T-helper 1 cell treated with Interleukin-12 subunit alpha and Interleukin-12 subunit beta and Interleukin-4 antibody, amounts not matched to agents 30 μg/mL and 1 μg/mL, for 36 hours (primary cell): ENCODE measurements at regions not wholly inside any gene's neighbourhood (a gene's known extent, or its start where the extent isn't known, plus 50 kb on each side); places are given as distances from the start of the nearest gene placed in this dataset.

Experiments
- H3K27ac Mint-ChIP-seq: one replicate; pipeline ENCODE4 v1.8.0; 2021; ENCODE audit warnings: mild to moderate bottlenecking, mixed read lengths
- H3K27me3 Mint-ChIP-seq: one replicate; pipeline ENCODE4 v1.8.0; 2021; ENCODE audit warnings: low read depth, mixed read lengths
- H3K36me3 Mint-ChIP-seq: one replicate; pipeline ENCODE4 v1.8.0; 2021; ENCODE audit warnings: low read depth, mixed read lengths
- H3K4me1 Mint-ChIP-seq: one replicate; pipeline ENCODE4 v1.8.0; 2021; ENCODE audit warnings: low read depth, mixed read lengths
- H3K4me3 Mint-ChIP-seq: one replicate; pipeline ENCODE4 v1.8.0; 2021; ENCODE audit warnings: mild to moderate bottlenecking, moderate library complexity, mixed read lengths
- H3K9me3 Mint-ChIP-seq: one replicate; pipeline ENCODE4 v1.8.0; 2021; ENCODE audit warnings: mixed read lengths

DNA sequence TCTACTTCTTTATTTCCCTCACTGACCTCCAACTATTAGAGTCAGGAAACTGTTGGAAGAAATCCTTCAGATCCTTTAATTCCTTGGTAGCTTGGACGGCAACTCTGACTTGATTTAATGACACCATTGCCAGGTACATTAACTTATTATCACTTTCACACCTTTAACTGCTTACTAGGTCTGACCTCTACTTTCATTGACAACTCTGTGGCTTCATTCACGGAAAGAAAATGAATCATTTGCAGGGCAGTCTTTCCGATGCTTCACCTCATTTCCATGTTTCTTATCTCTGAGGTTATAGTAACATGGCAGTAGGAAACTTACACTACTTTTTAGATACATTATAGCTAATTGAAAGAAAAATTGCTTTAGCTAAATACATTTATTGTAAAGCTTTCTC lies 82.6 kb upstream of the PDGFD start:
- H3K27ac Mint-ChIP-seq, result no peak overlapping the region
- H3K9me3 Mint-ChIP-seq, result no peaks in the 10 kb centered on the region
- H3K4me1 Mint-ChIP-seq, result no peaks in the 10 kb centered on the region
- H3K36me3 Mint-ChIP-seq, result no peaks in the 10 kb centered on the region
- H3K27me3 Mint-ChIP-seq, result no peaks in the 10 kb centered on the region
- H3K4me3 Mint-ChIP-seq, result no peak overlapping the region

DNA sequence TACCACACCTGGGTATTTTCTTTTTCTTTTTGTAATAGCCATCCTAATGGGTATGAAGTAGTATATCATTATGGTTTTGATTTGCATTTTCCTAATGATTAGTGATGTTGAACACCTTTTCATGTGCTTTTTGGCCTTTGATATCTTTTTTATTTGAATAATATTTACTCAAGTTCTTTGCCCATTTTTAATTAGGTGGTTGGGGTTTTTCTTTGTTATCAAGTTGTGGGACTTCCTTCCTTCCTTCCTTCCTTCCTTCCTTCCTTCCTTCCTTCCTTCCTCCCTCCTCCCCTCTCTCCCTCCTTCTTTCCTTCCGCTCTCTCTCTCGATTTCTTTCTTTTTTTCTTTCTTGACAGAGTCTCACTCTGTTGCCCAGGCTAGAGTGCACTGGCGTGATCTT lies 75.0 kb upstream of the PDGFD start:
- no peaks in the 10 kb centered on the region for H3K4me1 Mint-ChIP-seq
- no peak overlapping the region for H3K27ac Mint-ChIP-seq
- no peaks in the 10 kb centered on the region for H3K27me3 Mint-ChIP-seq
- no peaks in the 10 kb centered on the region for H3K9me3 Mint-ChIP-seq
- no peaks in the 10 kb centered on the region for H3K36me3 Mint-ChIP-seq
- no peak overlapping the region for H3K4me3 Mint-ChIP-seq

DNA sequence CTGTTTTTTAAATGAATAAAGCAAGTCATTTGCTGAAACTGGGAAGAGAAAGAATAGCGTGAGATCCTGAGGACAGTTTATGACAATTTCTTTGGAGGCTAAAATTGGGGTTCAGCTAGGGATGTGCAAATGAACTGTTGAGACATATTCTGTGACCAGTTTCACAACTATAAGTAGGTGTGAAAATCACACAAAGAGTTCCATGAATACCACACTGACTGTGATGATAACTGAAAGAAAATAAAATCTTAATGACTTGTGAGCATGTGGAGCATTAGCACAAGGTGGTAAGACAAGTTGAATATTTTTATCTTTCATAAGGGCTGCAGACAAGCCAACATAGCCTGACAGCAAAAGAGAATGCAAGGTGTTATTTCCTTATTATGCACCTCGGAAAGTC lies 61.1 kb upstream of the PDGFD start:
- H3K27me3 Mint-ChIP-seq, result no peaks in the 10 kb centered on the region
- H3K9me3 Mint-ChIP-seq, result no peaks in the 10 kb centered on the region
- no peaks in the 10 kb centered on the region for H3K4me1 Mint-ChIP-seq
- no peak overlapping the region for H3K4me3 Mint-ChIP-seq
- H3K27ac Mint-ChIP-seq, result no peak overlapping the region
- no peaks in the 10 kb centered on the region for H3K36me3 Mint-ChIP-seq

DNA sequence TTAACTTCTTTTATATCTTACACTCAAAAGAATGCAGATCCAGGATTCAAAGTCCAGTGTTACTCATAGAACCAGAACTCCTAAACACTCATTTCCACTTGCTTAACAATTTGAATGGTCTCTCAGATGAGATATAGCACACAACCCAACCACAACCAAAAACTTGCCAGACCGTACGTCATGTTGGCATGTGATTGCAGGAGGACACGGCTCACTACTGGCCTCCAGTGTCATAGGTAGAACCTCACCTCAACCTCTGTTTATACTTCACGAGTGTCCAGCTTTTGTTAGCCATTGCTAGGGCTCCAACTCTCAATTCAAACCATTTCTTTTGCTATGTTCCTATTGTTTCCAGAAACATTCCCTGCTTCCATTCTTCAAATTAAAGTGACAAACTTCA lies 58.5 kb upstream of the PDGFD start:
- H3K4me1 Mint-ChIP-seq, result no peaks in the 10 kb centered on the region
- H3K36me3 Mint-ChIP-seq, result no peaks in the 10 kb centered on the region
- H3K4me3 Mint-ChIP-seq, result no peak overlapping the region
- no peaks in the 10 kb centered on the region for H3K27me3 Mint-ChIP-seq
- no peak overlapping the region for H3K27ac Mint-ChIP-seq
- no peaks in the 10 kb centered on the region for H3K9me3 Mint-ChIP-seq

DNA sequence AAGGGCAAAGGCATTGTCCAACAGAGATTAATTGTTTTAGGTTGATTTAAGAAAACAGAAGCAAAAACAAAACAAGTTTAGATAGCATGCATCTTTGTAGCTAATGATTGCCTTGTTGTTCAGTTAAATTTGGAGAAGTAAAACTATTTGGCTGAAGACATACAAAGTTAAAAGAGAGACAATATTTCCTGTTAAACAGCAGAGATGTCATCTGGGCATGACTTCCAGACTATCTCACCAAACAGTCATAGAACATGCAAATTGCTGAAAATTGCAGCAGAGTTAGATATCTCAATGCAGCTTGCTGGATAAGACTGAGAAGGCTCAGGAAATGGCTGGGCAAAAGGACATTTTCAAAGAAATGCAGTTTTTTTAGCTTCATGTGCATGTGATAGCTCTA lies 57.5 kb upstream of the PDGFD start:
- H3K4me1 Mint-ChIP-seq, result no peaks in the 10 kb centered on the region
- no peaks in the 10 kb centered on the region for H3K36me3 Mint-ChIP-seq
- no peaks in the 10 kb centered on the region for H3K9me3 Mint-ChIP-seq
- no peak overlapping the region for H3K27ac Mint-ChIP-seq
- no peaks in the 10 kb centered on the region for H3K27me3 Mint-ChIP-seq
- H3K4me3 Mint-ChIP-seq, result no peak overlapping the region

DNA sequence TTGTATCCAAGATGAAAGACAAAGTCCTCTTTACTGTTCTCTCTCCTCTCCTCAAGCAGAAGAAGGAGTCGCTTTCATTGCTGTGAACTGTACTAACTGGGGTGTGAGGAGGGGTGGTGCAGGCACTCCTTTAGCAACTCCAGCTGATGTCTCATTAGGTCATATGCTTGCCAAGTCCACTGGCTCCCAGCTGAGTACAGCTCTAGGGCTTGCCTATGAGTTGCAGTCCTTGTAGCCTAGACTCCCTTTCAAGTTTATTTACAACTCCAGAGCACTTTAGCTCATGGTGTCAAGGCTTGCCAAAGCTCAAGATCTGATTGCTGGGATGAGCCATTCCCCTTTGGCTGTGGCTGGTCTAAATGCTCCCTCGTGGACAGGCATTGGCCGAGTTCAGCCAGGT lies 55.1 kb upstream of the PDGFD start:
- Mint-ChIP-seq H3K4me1 (no peaks in the 10 kb centered on the region), H3K4me3 (no peak overlapping the region), H3K36me3 (no peaks in the 10 kb centered on the region), H3K27ac (no peak overlapping the region), H3K27me3 (no peaks in the 10 kb centered on the region), H3K9me3 (peaks cover 3% of the 10 kb centered on the region)

DNA sequence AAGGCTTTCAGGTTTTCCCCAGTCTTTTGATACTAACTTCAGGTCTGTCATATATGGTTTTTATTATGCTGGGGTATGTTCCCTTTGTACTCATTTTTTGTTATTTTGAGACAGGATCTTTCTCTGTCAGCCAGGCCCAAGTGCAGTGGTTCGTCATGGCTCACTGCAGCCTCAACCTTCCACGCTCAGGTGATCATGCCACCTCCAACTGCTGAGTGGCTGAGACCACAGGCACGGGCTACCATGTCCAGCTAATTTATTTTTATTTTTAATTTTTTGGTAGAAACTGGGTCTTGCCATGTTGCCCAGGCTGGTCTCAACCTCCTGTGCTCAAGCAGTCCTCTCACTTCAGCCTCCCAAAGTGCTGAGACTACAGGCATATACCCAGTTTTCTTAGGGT lies 50.6 kb upstream of the PDGFD start:
- Mint-ChIP-seq H3K27me3 (no peaks in the 10 kb centered on the region), H3K36me3 (no peaks in the 10 kb centered on the region), H3K4me3 (no peak overlapping the region), H3K4me1 (no peaks in the 10 kb centered on the region), H3K27ac (no peak overlapping the region), H3K9me3 (peaks cover 9% of the 10 kb centered on the region)
